GM12878 (cell line): ENCODE measurements at regions not wholly inside any gene's neighbourhood (a gene's known extent, or its start where the extent isn't known, plus 50 kb on each side); places are given as distances from the start of the nearest gene placed in this dataset.

Source experiments
- ATAC-seq: fragments of 200-7000 bp; cut with Tn5 transposase; 3 replicates; pipeline ENCODE4 v1.9.1; 2020; ENCODE audit warnings: mild to moderate bottlenecking, moderate library complexity
- BruUV-seq: library from RNA; stranded (reverse); fragments of 400-500 nt; replicated peaks from 2 replicates; lab custom pipeline; 2021; lab: Mats Ljungman, UMichigan
- CTCF ChIA-PET: fragments of 300-600 bp; sonication (Branson Sonifier 250); formaldehyde crosslinking; extraction: SDS; loops from one replicate; lab custom pipeline; 2021; ENCODE audit warnings: inconsistent platforms; lab: Yijun Ruan, JAX
- POLR2A ChIA-PET: fragments of 350-600 bp; formaldehyde crosslinking; extraction: SDS; loops from one replicate; lab custom pipeline; 2021; ENCODE audit warnings: inconsistent platforms; lab: Charles Lee
- RAD21 ChIA-PET: fragments of 300-600 bp; sonication (Branson Sonifier 250); formaldehyde crosslinking; loops from one replicate; lab custom pipeline; 2023; ENCODE audit warnings: antibody characterized with exemption; ENCODE audit not compliant: unreplicated experiment; lab: Charles Lee
- SMC1A ChIA-PET: fragments of 300-600 bp; sonication (Branson Sonifier 250); formaldehyde crosslinking; loops from one replicate; lab custom pipeline; 2023; ENCODE audit not compliant: unreplicated experiment, uncharacterized antibody; lab: Charles Lee
- DNase-seq: peaks from one replicate; pipeline ENCODE4 v3.0.0-alpha.2; 2011; ENCODE audit warnings: low read depth, low spot score
- FAIRE-seq: peaks from 3 replicates; lab custom pipeline; 2011; peaks lifted over from hg19 to GRCh38; lab: Jason Lieb, UNC
- H2AFZ ChIP-seq: 2 replicates; pipeline ENCODE4 v1.6.0; 2011; ENCODE audit warnings: low read depth, low read length, control low read depth; ENCODE audit not compliant: control insufficient read depth
- H3K27ac ChIP-seq: 2 replicates; pipeline ENCODE4 v1.5.1; 2011; ENCODE audit warnings: control low read depth; ENCODE audit not compliant: control insufficient read depth, insufficient read depth
- H3K27me3 ChIP-seq, 2 experiments: replicated peaks in 1 of 2; 2 replicates each; pipeline versions ENCODE4 v1.6.0 to v1.6.1; 2011; ENCODE audit warnings: low read length in 1 of 2; ENCODE audit not compliant: control insufficient read depth in 2 of 2, insufficient read depth in 2 of 2
- H3K36me3 ChIP-seq, 2 experiments: 2 replicates each; pipeline ENCODE4 v1.5.1; 2011; ENCODE audit warnings: low read length in 1 of 2; ENCODE audit not compliant: control insufficient read depth in 2 of 2, insufficient read depth in 2 of 2
- H3K4me1 ChIP-seq: 2 replicates; pipeline ENCODE4 v1.6.1; 2011; ENCODE audit warnings: mild to moderate bottlenecking, low read length, moderate library complexity, mixed read lengths; ENCODE audit not compliant: control insufficient read depth, insufficient read depth
- H3K4me2 ChIP-seq: 2 replicates; pipeline ENCODE4 v1.6.0; 2011; ENCODE audit warnings: control low read depth; ENCODE audit not compliant: control insufficient read depth, insufficient read depth
- H3K4me3 ChIP-seq: fragments of 200-600 bp; sonication (generic); 2 replicates; pipeline ENCODE4 v1.5.1; 2016
- H3K79me2 ChIP-seq: 2 replicates; pipeline ENCODE4 v1.6.0; 2011; ENCODE audit warnings: low read length; ENCODE audit not compliant: control insufficient read depth, insufficient read depth
- H3K9ac ChIP-seq: 2 replicates; pipeline ENCODE4 v1.8.0; 2011; ENCODE audit warnings: low read length, control low read depth, mixed read lengths; ENCODE audit not compliant: control insufficient read depth, insufficient read depth
- H3K9me3 ChIP-seq: replicated peaks from 3 replicates; pipeline ENCODE4 v1.5.1; 2011; ENCODE audit warnings: mild to moderate bottlenecking, low read length; ENCODE audit not compliant: control insufficient read depth, insufficient read depth
- H4K20me1 ChIP-seq: 2 replicates; pipeline ENCODE4 v1.6.0; 2011; ENCODE audit not compliant: control insufficient read depth, insufficient read depth
- BHLHE40 ChIP-seq, 2 experiments: fragments of 450-650 bp in 1 of 2; IDR thresholded peaks; 2 replicates each; pipeline ENCODE4 v1.6.1; 2011 to 2017; ENCODE audit warnings: low read depth in 2 of 2, borderline replicate concordance in 1 of 2, improper control_type of control experiment in 1 of 2, low read length in 1 of 2, mild to moderate bottlenecking in 1 of 2
- CBFB ChIP-seq: IDR thresholded peaks from 2 replicates; pipeline ENCODE4 v1.6.1; 2016; ENCODE audit warnings: antibody characterized with exemption, low read depth
- FOS ChIP-seq: IDR thresholded peaks from 3 replicates; pipeline ENCODE4 v1.6.1; 2011; ENCODE audit warnings: borderline replicate concordance; ENCODE audit not compliant: insufficient read length; ENCODE audit errors: extremely low read depth
- MEF2B ChIP-seq: fragments of 450-650 bp; IDR thresholded peaks from 2 replicates; pipeline ENCODE4 v1.6.1; 2018; ENCODE audit warnings: mild to moderate bottlenecking, moderate library complexity; ENCODE audit not compliant: partially characterized antibody, poor library complexity, severe bottlenecking
- MYB ChIP-seq: fragments of 150-350 bp; IDR thresholded peaks from 2 replicates; pipeline ENCODE4 v1.6.1; 2014; ENCODE audit warnings: mild to moderate bottlenecking, low read depth, low read length, borderline replicate concordance
- NR2C2 ChIP-seq: IDR thresholded peaks from 2 replicates; pipeline ENCODE4 v1.6.1; 2011; ENCODE audit warnings: borderline replicate concordance, low read depth; ENCODE audit not compliant: control insufficient read depth, insufficient read length
- POLR2AphosphoS2 ChIP-seq: IDR thresholded peaks from 2 replicates; pipeline ENCODE4 v1.6.1; 2011; ENCODE audit warnings: low read depth, mild to moderate bottlenecking, low read length, improper control_type of control experiment, moderate library complexity
- RELA ChIP-seq: fragments of 450-650 bp; IDR thresholded peaks from 2 replicates; pipeline ENCODE4 v1.8.0; 2014; ENCODE audit warnings: borderline replicate concordance; ENCODE audit not compliant: partially characterized antibody
- TCF12 ChIP-seq: IDR thresholded peaks from 2 replicates; pipeline ENCODE4 v1.6.1; 2011; ENCODE audit warnings: low read depth, mild to moderate bottlenecking, low read length
- ZSCAN29 ChIP-seq: fragments of 450-650 bp; IDR thresholded peaks from 2 replicates; pipeline ENCODE4 v1.6.1; 2017; ENCODE audit warnings: mild to moderate bottlenecking, moderate library complexity
- WGBS: methylation state at CpG from one replicate; pipeline ENCODE4 v1.1.6; 2016; ENCODE audit warnings: low lambda C conversion rate; ENCODE audit not compliant: insufficient replicate concordance, insufficient coverage; ENCODE audit errors: missing lambda C conversion rate; 5-methylcytosine and 5-hydroxymethylcytosine counted together
- in situ Hi-C: fragments of 300-500 bp; cut with MboI; formaldehyde crosslinking; loops from 9 replicates; pipeline ENCODE4 v1.14.3; 2018; ENCODE audit warnings: mixed read lengths
- intact Hi-C: fragments of 100-400 bp; cut with micrococcal nuclease; formaldehyde crosslinking; loops from one replicate; pipeline ENCODE4 v1.14.2; 2022; ENCODE audit not compliant: unreplicated experiment
- TF ChIP-seq, protein P1 (sequence below): IDR thresholded peaks from 2 replicates; pipeline ENCODE4 v1.6.1; 2012; ENCODE audit warnings: low read depth, low read length, improper control_type of control experiment
- TF ChIP-seq, protein P2 (sequence below): fragments of 450-650 bp; IDR thresholded peaks from 2 replicates; pipeline ENCODE4 v1.6.1; 2018; ENCODE audit warnings: mild to moderate bottlenecking, low read depth, moderate library complexity; ENCODE audit not compliant: partially characterized antibody
- TF ChIP-seq, protein P3 (sequence below): IDR thresholded peaks from 2 replicates; pipeline ENCODE4 v1.6.1; 2012; ENCODE audit warnings: low read length, inconsistent platforms
- TF ChIP-seq, protein P4 (sequence below): IDR thresholded peaks from 2 replicates; pipeline ENCODE4 v1.6.1; 2011; ENCODE audit warnings: borderline replicate concordance, low read depth, mild to moderate bottlenecking, moderate library complexity, low read length; ENCODE audit not compliant: insufficient read depth, poor library complexity, severe bottlenecking
- TF ChIP-seq, protein P5 (sequence below): IDR thresholded peaks from 2 replicates; pipeline ENCODE4 v1.6.1; 2011; ENCODE audit warnings: low read depth, low read length, improper control_type of control experiment, borderline replicate concordance

DNA sequence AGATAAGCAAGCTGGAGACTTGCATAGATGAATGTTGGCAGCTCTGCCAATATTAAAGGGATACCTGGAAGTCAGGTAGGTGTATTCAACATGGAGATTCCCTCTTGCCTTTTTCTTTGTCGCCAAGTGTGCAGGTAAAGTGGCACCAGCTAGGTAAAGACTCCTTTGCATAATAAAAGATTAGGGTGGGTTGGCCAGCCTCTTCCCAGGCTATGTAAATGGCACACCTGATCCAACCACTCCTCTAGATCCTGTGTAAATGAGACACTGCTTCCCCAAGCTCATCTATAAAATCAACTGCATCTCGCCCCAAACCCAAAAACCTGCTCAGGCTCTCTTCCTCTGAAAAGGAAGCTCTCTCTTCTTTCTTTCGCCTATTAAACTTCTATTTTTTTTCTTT lies 100.8 kb upstream of the DSCAM start:
- no peak overlapping the region for H3K27ac ChIP-seq
- H3K4me2 ChIP-seq = no peak overlapping the region
- no peak overlapping the region for H3K9ac ChIP-seq
- no peaks in the 10 kb centered on the region for H3K79me2 ChIP-seq
- no peak overlapping the region for H2AFZ ChIP-seq
- ChIA-PET SMC1A (no interaction called here), RAD21 (interaction anchor here (0.6 kb wide), 1 partner anchor 64 kb away, joined by 4 read pairs; no protein-coding TSS in a partner anchor), POLR2A (no interaction called here), CTCF (no interaction called here)
- H3K27me3 ChIP-seq = no peaks in the 10 kb centered on the region
- no peaks in the 10 kb centered on the region for H4K20me1 ChIP-seq
- BruUV-seq = no TSS peak
- H3K36me3 ChIP-seq = no peaks in the 10 kb centered on the region
- DNase-seq = no peak
- no peaks in the 10 kb centered on the region; the same call in 2 of the 3 replicates for H3K9me3 ChIP-seq
- in situ Hi-C loops = no loop called here
- 31% methylated on average over 3 of the region's 3 CpGs for WGBS
- intact Hi-C loops = no loop called here
- H3K4me1 ChIP-seq = no peaks in the 10 kb centered on the region
- ATAC-seq = no peak
- no peak for FAIRE-seq
- no peak overlapping the region for H3K4me3 ChIP-seq
- TF ChIP-seq RELA (no peak), POLR2AphosphoS2 (no peak), MEF2B (no peak), FOS (no peak), ZSCAN29 (no peak), CBFB (no peak), NR2C2 (no peak), TCF12 (no peak), MYB (no peak), BHLHE40 (IDR thresholded peaks at IDR 0.05; ENCODE audit: borderline replicate concordance in 1 of 2, low read depth in 2 of 2, low read length in 1 of 2) (no peak)
- TF ChIP-seq, protein P1, sequence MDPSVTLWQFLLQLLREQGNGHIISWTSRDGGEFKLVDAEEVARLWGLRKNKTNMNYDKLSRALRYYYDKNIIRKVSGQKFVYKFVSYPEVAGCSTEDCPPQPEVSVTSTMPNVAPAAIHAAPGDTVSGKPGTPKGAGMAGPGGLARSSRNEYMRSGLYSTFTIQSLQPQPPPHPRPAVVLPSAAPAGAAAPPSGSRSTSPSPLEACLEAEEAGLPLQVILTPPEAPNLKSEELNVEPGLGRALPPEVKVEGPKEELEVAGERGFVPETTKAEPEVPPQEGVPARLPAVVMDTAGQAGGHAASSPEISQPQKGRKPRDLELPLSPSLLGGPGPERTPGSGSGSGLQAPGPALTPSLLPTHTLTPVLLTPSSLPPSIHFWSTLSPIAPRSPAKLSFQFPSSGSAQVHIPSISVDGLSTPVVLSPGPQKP = no peak
- TF ChIP-seq, protein P2, sequence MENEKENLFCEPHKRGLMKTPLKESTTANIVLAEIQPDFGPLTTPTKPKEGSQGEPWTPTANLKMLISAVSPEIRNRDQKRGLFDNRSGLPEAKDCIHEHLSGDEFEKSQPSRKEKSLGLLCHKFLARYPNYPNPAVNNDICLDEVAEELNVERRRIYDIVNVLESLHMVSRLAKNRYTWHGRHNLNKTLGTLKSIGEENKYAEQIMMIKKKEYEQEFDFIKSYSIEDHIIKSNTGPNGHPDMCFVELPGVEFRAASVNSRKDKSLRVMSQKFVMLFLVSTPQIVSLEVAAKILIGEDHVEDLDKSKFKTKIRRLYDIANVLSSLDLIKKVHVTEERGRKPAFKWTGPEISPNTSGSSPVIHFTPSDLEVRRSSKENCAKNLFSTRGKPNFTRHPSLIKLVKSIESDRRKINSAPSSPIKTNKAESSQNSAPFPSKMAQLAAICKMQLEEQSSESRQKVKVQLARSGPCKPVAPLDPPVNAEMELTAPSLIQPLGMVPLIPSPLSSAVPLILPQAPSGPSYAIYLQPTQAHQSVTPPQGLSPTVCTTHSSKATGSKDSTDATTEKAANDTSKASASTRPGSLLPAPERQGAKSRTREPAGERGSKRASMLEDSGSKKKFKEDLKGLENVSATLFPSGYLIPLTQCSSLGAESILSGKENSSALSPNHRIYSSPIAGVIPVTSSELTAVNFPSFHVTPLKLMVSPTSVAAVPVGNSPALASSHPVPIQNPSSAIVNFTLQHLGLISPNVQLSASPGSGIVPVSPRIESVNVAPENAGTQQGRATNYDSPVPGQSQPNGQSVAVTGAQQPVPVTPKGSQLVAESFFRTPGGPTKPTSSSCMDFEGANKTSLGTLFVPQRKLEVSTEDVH = no peak
- TF ChIP-seq, protein P3, sequence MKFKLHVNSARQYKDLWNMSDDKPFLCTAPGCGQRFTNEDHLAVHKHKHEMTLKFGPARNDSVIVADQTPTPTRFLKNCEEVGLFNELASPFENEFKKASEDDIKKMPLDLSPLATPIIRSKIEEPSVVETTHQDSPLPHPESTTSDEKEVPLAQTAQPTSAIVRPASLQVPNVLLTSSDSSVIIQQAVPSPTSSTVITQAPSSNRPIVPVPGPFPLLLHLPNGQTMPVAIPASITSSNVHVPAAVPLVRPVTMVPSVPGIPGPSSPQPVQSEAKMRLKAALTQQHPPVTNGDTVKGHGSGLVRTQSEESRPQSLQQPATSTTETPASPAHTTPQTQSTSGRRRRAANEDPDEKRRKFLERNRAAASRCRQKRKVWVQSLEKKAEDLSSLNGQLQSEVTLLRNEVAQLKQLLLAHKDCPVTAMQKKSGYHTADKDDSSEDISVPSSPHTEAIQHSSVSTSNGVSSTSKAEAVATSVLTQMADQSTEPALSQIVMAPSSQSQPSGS = no peak
- TF ChIP-seq, protein P4, sequence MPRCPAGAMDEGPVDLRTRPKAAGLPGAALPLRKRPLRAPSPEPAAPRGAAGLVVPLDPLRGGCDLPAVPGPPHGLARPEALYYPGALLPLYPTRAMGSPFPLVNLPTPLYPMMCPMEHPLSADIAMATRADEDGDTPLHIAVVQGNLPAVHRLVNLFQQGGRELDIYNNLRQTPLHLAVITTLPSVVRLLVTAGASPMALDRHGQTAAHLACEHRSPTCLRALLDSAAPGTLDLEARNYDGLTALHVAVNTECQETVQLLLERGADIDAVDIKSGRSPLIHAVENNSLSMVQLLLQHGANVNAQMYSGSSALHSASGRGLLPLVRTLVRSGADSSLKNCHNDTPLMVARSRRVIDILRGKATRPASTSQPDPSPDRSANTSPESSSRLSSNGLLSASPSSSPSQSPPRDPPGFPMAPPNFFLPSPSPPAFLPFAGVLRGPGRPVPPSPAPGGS = no peak
- TF ChIP-seq, protein P5, sequence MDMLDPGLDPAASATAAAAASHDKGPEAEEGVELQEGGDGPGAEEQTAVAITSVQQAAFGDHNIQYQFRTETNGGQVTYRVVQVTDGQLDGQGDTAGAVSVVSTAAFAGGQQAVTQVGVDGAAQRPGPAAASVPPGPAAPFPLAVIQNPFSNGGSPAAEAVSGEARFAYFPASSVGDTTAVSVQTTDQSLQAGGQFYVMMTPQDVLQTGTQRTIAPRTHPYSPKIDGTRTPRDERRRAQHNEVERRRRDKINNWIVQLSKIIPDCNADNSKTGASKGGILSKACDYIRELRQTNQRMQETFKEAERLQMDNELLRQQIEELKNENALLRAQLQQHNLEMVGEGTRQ = no peak
